Glomerular visceral epithelial cell (primary cell): ENCODE measurements at regions not wholly inside any gene's neighbourhood (a gene's known extent, or its start where the extent isn't known, plus 50 kb on each side); places are given as distances from the start of the nearest gene placed in this dataset.

ENCODE experiments used
- DNase-seq: peaks from one replicate; pipeline ENCODE4 v3.0.0-alpha.2; 2016; ENCODE audit errors: extremely low spot score

DNA sequence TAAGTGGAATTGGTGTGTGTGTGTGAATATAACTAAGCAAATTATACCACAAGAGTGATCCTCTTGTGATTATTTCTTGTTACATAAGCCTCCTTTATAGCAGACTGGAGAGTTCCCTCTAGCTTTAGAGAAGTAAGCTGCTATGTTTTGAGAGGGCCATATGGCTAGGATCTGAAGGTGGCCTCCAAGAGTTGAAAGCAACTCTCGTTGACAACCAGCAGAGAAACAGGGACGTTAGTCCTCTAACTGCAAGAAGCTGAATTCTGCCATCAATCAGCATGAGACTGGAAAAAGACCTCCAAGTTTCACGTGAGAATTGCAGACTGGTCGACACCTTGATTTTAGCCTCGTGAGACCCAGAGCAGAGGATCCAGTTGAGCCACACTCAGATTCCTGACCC is 278.5 kb upstream of the ZNF717 start:
- no peak for DNase-seq

DNA sequence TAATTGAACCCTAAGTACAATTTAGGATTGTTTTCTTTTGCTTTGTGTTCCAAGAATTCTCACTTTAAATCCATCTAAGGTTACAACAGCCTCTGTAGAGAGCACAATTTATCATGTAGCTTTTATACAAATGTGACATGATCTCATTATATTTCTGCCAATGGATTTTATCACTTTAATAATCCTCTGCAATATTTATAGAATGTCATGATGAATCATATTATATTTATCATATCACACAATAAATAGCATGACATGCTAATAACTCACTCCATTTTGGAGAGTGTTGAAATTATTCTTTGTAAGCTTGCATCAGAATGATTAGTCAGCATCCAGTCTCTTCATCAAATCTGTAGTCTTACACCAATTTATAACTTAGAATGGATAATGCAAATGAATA is 280.6 kb upstream of the ZNF717 start:
- DNase-seq, result no peak

DNA sequence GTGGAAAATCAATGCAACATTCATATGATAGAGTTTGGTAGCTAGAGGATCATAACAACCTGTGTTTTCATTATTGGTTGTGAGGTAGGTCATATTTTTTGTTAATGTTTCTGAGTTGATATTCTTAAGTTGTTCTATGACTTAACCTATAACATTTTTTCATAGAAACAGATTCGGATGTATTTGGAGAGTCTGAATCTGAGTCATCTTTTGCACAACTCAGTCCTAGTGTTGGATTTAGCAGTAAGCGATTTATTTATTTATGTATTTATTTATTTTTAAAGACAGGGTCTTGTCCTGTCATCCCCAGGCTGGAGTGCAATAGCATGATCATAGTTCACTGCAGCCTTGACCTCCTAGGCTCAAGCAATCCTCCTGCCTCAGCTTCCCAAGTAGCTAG is 292.8 kb upstream of the ZNF717 start:
- no peak for DNase-seq

DNA sequence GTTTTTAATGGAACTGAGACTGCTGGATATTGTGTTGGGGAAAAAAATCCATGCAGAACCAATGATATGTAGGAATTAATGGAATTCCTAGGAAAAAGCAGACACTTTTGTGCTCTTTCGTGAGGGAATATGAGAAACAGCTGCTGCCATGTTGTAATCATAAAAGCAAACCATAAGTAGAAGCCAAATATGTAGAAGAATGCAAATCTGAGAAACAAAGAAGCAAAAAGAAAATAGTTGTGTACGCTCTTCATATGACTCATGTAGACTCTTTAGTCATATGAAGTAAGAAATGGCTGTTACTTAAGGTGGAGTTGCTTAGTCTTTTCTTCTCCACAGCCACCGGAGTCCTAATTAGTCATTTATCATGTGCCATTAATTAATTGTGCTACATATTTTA is 298.6 kb upstream of the ZNF717 start:
- DNase-seq, result no peak

DNA sequence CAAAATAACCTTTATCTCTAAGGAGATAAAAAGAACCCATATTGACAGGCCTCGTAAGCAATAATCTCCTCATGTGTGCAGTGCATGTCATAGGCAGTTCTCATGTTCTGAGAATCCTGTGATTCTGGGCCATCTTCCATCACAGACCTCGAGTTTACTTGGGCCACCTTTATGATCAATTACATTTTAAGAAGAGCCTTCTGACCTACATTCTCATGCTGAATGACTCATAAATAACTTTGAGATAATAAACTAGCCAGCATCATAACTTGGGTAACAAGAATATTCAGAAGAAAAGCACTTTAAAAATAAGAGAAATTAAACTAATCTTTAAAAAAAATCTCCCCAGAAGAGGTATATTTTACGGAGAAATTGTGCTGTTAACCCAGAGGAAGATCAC is 310.7 kb upstream of the ZNF717 start:
- no peak for DNase-seq

DNA sequence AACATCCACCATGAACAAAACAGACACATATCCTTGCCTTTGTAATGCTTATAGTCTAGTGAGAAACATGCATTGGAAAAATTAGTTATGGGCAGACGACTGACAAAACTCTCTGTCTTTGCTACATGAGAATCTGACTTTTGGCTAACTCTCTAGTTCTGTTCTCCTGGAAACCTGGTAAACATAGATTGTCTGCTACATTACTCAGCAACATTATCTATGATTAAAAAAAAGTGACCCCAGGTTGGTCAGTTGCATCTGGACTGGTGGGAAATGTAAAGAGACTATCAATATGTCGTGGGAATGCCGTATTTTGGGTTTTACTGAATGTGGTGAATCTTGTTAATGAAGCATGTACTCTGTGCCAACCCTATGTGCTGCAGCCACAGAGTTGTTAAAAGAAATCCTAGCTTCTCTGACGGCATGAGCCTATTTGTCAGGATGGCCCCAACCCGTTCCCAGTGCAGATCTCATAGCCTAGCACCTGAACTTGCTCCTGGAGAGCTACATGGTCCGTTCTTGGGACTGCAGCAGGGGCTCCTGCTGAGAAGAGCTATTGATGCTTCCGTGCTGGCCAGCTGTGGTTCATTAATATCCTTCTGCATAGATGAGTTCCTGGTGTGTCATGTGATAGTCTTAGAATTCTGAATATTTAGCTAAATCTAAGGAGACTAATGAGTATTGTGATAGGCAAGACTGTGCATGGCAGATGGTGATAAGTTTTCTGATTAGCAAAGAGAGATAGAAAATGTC is 311.7 kb upstream of the ZNF717 start:
- no peak for DNase-seq

DNA sequence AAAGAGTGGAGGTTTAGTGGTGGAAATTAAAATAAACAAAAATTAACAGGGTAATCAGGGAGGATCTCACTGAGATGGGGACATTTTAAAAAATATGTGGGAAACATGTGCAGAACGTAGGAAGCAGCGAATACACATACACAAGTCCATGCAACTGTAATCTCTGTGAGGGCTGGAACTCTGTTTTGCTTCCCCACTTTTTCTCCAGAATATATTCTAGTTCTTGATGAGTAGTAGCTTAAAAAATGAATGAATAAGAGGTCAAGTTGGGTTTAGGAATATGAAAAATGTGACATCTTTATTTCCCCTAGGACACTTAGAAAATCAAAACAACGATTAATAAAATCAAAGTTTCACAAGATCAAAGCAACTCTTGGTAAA is 312.2 kb upstream of the ZNF717 start:
- DNase-seq, result no peak

DNA sequence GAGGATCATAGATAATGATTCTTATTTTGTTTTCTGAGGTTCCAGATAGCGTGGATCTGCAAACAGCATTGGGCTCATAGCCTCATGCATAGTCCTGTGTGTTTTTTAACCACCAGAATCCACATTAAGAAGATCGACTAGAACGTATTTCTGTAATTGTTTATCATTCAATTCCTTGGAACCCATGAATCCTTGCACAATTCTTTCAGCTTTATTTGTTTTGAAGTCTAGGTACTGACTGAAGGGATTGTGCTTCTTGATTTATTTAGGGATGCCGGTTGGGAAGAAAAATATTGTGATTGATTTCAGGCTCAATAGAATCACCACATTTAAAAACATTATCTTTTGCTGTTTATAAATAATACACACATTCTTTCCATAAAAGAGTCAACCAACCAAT is 314.6 kb upstream of the ZNF717 start:
- no peak for DNase-seq

DNA sequence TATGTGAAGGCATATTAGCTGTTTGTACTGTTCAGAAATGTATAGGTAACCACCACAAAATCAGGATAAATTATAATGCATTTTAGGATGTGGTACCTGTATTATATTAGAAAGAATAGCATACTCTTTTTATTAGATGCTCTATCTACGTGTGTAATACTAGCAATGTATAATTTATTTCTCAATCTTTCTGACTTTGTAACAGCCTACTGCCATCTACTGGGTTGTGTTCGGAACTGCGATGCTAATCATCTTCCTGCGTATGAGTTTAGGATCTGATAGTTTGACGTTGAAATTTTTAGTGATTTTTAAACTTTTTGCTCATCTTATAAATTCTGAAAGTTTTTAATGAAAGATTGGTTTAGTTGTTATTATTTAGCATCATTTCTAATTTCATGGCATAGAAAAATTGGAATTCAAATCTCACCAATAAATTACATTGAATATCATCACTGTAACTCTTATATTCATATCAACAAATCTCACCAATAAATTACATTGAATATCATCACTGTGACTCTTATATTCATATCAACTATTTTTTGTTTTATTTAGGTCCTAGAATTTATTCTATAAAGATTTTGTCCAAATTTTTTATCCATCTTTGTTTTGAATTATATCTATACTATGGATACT is 322.7 kb upstream of the ZNF717 start:
- DNase-seq, result peak; percentile 14

DNA sequence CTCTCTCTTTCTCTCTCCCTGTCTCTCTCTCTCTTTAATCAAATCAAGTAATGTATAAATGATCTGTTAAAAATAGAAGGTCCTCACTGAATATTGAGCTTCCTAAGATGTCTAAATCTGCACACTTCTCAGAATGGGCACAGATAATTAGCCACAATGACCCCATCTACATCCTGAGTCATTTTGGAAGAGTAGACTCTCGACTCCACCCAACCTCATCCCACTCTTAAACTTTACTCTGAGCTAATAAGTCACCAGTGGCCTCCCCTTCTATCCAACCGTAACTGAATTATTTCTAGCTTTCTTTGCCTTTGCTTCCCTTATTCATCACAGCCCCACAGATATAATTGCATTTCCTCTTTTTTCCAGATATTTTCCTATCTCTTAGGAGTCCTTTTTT is 326.5 kb upstream of the ZNF717 start:
- DNase-seq, result no peak

DNA sequence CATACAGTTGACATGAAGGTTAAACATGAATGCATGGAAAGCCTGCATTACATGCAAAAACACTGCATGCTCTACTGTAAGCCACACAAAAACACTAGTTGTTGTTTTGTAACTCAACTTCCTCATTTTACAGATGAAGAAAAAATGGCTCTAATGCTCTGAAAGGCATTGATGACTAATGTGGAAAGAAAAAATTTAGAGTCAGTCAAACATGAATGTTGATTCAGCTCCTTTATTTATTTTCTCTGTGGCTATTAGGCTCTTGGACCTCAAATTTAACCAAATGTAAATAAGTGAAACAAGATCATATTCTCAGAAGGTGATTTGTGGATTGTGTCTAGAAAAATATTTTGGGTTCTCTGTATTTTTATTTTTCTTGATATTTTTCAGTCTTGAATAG is 336.7 kb upstream of the ZNF717 start:
- no peak for DNase-seq

DNA sequence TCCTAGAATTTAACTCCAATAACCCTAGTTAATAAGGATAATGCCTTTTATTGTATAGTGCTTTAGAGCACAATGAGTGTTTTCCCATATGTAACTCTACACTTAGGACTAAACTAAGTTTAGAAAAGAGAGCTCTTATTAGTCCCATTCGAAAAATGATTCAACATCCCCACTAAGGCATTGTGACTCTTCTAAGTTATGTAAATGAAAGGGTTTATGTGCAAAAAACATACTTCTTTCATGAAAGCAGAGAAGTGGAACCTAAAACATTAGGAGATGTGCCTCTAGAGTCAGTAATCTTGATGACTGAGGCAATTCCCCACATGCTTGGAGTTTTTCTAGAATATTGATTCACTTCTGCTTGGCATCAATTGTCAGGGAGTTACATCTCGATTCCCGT is 344.1 kb upstream of the ZNF717 start:
- DNase-seq, result no peak

DNA sequence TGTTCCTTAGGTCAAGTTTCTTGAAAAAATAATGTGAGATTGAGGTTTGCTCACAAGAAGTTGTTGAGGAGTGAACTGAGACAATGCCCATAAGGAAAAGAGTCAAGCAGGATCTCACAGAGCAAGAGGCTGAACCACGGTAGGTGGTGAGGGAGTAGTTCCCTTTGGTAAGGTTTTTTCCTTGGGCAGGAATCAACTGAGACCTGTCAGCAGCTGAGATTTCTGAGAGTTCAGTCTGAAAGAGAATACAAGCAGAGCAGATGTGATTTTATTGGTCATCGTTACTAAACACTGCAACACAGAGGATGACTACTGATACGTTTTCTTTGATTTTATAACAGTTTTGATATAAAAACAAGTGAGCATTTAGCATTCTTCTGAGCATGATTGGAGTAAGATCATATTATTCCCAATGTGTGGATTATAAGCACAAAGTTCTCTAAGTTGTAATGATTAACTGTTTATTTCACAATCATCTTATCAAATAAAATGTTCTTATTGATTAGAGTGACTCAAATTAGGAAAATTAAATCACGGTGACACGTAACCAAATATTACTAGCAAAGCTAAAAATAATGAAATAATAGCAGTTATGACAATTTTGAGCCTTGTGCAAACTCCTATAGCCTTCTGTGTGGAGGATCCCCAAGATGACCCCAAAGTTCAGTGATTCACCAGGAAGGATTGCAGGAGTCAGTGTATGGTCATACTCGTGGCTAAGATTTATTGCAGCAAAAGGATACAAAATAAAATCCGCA is 346.2 kb upstream of the ZNF717 start:
- peak; percentile 34 for DNase-seq

DNA sequence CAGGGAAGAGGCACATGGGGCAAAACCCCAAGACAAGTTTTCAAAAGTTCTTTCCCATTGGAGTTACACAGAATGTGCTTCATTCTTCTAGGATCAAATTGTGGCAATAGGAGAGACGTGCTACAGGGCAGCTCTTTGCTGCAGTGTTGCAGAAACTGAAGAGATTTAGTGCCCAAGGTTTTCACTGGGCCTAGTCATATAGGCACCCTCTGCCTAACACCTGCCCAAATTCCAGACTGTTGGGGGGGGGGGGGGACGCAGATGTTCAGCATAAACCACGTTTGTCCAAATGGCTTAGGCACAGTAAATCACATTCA is 346.8 kb upstream of the ZNF717 start:
- DNase-seq, result no peak

DNA sequence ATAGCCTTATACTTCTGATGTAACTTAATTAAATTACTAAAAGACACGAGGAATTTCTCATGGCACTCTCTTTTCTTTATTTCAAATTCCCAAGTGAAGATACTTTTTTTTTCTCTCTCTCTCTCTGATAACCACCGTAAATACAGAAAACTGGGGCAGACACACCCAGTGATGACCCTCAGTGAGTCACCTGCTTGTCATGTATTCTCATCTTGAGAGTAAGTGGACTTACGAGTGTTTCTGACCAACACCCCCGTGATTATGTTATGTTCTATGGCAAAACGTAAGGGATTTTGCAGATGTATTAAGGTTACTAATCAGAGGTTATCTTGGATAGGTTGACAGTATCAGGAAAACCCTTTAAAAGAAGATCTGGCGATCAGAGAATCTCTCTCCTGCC is 348.8 kb upstream of the ZNF717 start:
- DNase-seq, result peak; percentile 1

DNA sequence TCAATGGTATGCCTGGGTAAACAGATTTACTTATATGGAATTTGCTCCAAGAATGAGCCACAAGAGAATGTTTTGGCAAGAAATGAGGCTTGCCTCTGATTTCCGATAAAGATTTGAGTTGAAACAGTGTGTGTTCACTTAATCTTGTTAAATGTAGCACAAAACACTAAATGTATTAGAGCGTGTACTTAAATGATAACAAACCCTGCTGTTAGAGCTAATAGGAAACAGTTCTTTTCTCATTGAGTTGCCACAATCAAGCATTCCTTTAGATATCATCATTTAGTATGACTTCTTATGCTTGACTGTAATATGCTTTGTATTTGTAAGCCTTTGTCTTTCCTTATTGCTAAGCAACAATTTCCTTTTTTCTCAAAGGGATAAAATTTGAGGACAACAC is 353.6 kb upstream of the ZNF717 start:
- no peak for DNase-seq

DNA sequence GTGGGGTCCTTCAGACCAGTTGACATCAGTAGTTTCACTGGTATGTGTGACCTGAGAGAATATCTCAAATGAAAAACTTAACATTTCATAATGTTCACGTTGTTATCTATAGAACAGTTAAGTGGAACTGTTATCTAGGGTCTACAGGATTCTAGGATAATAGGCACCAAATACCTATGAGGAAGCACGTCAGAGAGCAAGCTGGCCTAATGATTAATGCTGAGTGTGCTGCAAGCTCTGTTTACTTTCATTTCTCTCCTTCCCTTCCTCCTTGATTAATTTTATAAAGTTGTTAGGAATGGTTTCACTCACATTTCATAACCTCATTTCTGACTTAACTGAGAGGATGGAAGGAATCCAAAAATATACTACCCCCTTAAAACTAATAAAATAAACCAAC is 362.5 kb upstream of the ZNF717 start:
- no peak for DNase-seq

DNA sequence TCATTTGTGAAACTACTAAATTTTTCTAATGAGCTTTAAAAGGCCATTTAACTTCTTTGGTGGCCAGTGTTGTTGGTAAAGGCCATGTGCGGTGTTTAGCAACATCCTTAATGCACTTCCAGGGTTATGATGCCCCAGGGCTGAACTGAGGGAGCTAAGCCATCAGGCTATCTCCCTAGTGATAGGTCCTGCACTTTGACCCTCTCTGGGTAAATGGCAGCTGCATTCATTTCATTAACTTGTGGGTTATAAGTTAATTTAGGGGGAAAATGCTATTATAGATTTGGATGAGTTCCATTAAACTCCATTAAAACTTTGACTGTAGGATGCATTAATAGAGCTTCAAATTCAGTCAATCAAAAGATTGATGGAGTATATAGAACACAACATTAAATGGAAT is 366.7 kb upstream of the ZNF717 start:
- DNase-seq, result no peak

DNA sequence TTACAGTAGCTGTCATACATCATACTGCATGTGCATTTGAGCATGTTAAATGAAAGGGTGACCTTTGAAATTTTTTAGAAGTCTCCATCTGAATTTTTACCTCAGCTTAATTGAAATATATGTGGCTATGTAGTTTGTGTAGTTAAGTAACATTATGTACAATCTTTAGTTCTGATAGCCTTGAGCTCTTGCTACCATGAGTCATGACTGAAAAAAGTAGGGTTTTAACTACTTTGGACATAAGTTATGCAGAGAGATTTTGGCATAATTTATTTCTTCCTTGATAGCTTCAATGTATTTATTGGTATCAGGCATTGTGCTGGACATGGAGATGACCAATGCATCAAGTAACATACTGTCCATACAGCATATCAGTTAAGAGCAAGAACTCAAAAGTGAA is 376.5 kb upstream of the ZNF717 start:
- no peak for DNase-seq

DNA sequence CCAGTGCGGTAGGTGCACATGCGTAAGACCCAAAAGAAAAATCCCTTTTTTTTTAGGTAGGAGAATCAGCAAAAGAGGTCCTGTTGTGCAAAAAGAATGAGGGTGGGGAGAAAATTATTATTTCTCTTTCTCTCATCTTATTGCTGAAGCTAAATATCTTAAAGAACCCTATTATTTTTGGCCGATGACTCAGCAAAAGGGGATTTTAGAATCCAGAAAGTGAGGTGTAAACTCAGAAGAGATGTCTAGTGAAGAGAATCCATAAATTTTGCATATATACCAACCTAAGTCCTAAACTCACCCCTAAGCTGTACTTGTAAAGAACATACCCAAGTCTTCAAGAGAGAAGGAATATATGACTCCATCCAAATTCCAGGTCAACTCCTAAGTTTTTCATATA is 386.3 kb upstream of the ZNF717 start:
- no peak for DNase-seq

DNA sequence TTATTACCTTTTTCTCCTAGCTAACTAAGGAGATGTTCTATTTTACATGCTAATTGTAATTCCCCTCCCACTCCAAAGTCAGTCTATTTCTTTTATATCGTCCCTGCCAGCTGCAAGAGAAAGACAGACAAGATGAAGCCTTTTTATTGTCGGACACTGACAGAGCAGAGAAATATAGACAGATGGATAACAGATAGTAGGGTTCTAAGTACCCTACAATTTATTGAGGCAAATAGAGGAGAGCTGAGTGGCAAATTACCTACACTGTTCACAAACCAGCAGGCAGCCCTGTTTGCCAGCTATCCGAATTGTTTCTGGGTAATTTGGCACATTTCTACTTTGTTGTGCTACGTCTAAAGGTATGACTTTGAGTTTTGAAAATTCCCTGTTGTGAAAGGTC is 392.3 kb upstream of the ZNF717 start:
- no peak for DNase-seq

DNA sequence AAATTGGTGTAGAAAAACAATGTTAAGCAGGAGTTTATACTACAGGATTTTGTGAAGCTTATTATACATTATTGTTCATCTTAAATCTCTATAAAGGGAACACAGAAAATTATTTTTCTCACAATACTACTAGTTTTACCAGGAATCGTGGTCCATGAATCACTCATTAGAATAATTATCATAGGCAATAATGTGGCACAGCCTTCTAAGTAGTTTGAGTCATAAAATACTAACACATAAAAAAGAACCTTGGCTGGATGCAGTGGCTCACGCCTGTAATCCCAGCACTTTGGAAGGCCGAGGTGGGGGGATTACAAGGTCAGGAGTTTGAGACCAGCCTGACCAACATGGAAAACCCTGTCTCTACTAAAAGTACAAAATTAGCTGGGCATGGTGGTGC is 393.1 kb upstream of the ZNF717 start:
- no peak for DNase-seq

DNA sequence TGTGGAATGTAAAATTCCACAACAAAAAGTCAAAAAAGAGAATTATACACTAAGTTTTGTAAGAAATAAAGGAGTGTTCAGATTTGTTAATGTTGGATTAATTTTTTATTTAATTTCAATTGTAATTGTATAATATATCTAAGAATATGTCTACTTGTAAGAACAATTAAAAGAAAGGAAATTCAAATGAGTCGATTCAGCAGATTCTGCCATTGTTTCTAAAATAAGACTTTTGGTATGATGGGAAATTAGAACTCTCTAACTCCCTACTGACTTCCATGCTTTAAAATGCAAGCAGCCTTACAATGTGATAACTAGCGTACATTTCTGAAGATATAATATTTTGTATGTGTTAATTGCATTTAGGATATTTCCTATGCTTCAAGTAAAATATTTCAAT is 395.9 kb upstream of the ZNF717 start:
- DNase-seq, result no peak
